Thyroid gland (tissue), 4 donors: ENCODE measurements at regions not wholly inside any gene's neighbourhood (a gene's known extent, or its start where the extent isn't known, plus 50 kb on each side); places are given as distances from the start of the nearest gene placed in this dataset.

Source experiments
- POLR2A ChIP-seq, 2 donors: fragments of 450-650 bp; IDR thresholded peaks; one replicate each; pipeline ENCODE4 v1.6.1; 2017; ENCODE audit warnings: antibody characterized with exemption in 2 of 2, mild to moderate bottlenecking in 2 of 2, moderate library complexity in 1 of 2
- TF ChIP-seq, protein P1 (sequence below), 6 experiments: fragments of 200-600 bp in 3 of 6; fragments of 450-650 bp in 3 of 6; sonication (generic) in 3 of 6; IDR thresholded peaks; one replicate each; pipeline ENCODE4 v1.5.1; 2016 to 2019; ENCODE audit warnings: antibody characterized with exemption in 6 of 6, mild to moderate bottlenecking in 2 of 6, inconsistent platforms in 1 of 6, moderate library complexity in 1 of 6

DNA sequence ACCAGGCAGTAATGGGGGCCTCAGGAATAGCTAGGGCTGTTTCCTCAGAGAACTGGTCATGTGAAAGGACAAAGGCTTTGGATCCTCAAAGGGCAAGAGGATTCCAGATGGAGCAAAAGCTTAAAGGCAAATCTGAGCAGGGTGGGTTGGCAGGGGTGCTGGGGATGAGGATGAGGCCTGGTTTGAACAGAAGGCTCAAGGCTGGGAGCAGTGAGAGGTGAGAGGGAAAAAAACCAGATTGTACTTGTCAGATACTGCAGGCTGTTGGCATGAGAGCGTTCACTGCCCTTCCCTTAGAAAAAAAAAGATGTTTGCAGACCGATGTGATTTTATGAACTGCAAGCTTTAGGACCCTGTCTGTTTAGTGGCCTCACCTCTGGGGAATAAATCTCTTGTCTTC is 63.4 kb downstream of the PABIR2 start:
- TF ChIP-seq, protein P1, sequence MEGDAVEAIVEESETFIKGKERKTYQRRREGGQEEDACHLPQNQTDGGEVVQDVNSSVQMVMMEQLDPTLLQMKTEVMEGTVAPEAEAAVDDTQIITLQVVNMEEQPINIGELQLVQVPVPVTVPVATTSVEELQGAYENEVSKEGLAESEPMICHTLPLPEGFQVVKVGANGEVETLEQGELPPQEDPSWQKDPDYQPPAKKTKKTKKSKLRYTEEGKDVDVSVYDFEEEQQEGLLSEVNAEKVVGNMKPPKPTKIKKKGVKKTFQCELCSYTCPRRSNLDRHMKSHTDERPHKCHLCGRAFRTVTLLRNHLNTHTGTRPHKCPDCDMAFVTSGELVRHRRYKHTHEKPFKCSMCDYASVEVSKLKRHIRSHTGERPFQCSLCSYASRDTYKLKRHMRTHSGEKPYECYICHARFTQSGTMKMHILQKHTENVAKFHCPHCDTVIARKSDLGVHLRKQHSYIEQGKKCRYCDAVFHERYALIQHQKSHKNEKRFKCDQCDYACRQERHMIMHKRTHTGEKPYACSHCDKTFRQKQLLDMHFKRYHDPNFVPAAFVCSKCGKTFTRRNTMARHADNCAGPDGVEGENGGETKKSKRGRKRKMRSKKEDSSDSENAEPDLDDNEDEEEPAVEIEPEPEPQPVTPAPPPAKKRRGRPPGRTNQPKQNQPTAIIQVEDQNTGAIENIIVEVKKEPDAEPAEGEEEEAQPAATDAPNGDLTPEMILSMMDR (IDR thresholded peaks at IDR 0.05) = no peak
- no peak for TF ChIP-seq POLR2A (IDR thresholded peaks at IDR 0.05)
